ENCODE measurements at regions not wholly inside any gene's neighbourhood (a gene's known extent, or its start where the extent isn't known, plus 50 kb on each side); places are given as distances from the start of the nearest gene placed in this dataset.
"Not testable (repeated sequence)": the region's sequence is repeated elsewhere in the genome, so short reads cannot be mapped to it uniquely, and the experiment has no call there.

- DNase-seq (ENCODE audit: low spot score), result no peak
Observed at GRCh38 chr3:127439621-127440020, 150.9 kb downstream of the TPRA1 start.

- no peak for DNase-seq (ENCODE audit: low spot score)
Observed at GRCh38 chr3:127438951-127439350, 151.1 kb upstream of the PRR20G start.

GRCh38 chr3:127438371-127438770 lies 150.5 kb upstream of the PRR20G start:
- DNase-seq (ENCODE audit: low spot score), result no peak

GRCh38 chr3:127435299-127435698 lies 147.5 kb upstream of the PRR20G start:
- DNase-seq (ENCODE audit: low spot score), result not testable (repeated sequence)

GRCh38 chr3:127431066-127431465 lies 143.2 kb upstream of the PRR20G start:
- DNase-seq (ENCODE audit: low spot score), result no peak

- no peak for DNase-seq (ENCODE audit: low spot score)
Observed at GRCh38 chr3:127428344-127428997, 140.6 kb upstream of the PRR20G start.

GRCh38 chr3:127427666-127428065 lies 139.8 kb upstream of the PRR20G start:
- no peak for DNase-seq (ENCODE audit: low spot score)

- no peak for DNase-seq (ENCODE audit: low spot score)
Observed at GRCh38 chr3:127427156-127427555, 139.3 kb upstream of the PRR20G start.

GRCh38 chr3:127426444-127427153 lies 138.8 kb upstream of the PRR20G start:
- DNase-seq (ENCODE audit: low spot score), result no peak

GRCh38 chr3:127425505-127426443 lies 137.9 kb upstream of the PRR20G start:
- no peak for DNase-seq (ENCODE audit: low spot score)

GRCh38 chr3:127424766-127425504 lies 137.1 kb upstream of the PRR20G start:
- DNase-seq (ENCODE audit: low spot score), result peak; percentile 82

GRCh38 chr3:127423856-127424765 lies 136.3 kb upstream of the PRR20G start:
- DNase-seq (ENCODE audit: low spot score), result no peak

GRCh38 chr3:127422663-127423375 lies 135.0 kb upstream of the PRR20G start:
- no peak for DNase-seq (ENCODE audit: low spot score)

- DNase-seq (ENCODE audit: low spot score), result no peak
Observed at GRCh38 chr3:127421943-127422662, 134.3 kb upstream of the PRR20G start.

GRCh38 chr3:127420829-127421228 lies 133.0 kb upstream of the PRR20G start:
- DNase-seq (ENCODE audit: low spot score), result no peak

- no peak for DNase-seq (ENCODE audit: low spot score)
Observed at GRCh38 chr3:127419641-127420553, 132.1 kb upstream of the PRR20G start.

- DNase-seq (ENCODE audit: low spot score), result no peak
Observed at GRCh38 chr3:127419182-127419581, 131.3 kb upstream of the PRR20G start.

- DNase-seq (ENCODE audit: low spot score), result no peak
Observed at GRCh38 chr3:127418560-127419147, 130.8 kb upstream of the PRR20G start.

Measured in SW480 (cell line).